NCI-H1092 treated with DMSO at 0.1 percent for 48 hours (cell line): ENCODE measurements at regions not wholly inside any gene's neighbourhood (a gene's known extent, or its start where the extent isn't known, plus 50 kb on each side); places are given as distances from the start of the nearest gene placed in this dataset.

Experiments
- DNase-seq: peaks from one replicate; lab custom pipeline; 2025; lab: John Stamatoyannopoulos, UW

- DNase-seq, result peak; percentile 3
Measured at GRCh38 chrX:45295259-45295986, 94.7 kb upstream of the DIPK2B start.

GRCh38 chrX:45274576-45274975 is 73.9 kb upstream of the DIPK2B start:
- no peak for DNase-seq

- DNase-seq, result no peak
Measured at GRCh38 chrX:45267007-45267406, 66.3 kb upstream of the DIPK2B start.

- DNase-seq, result no peak
Measured at GRCh38 chrX:45266456-45266855, 65.8 kb upstream of the DIPK2B start.

GRCh38 chrX:45264865-45265264 is 64.2 kb upstream of the DIPK2B start:
- DNase-seq, result no peak

- DNase-seq, result no peak
Measured at GRCh38 chrX:45261471-45261870, 60.8 kb upstream of the DIPK2B start.

GRCh38 chrX:45261005-45261404 is 60.3 kb upstream of the DIPK2B start:
- no peak for DNase-seq

GRCh38 chrX:45258731-45259402 is 58.2 kb upstream of the DIPK2B start:
- DNase-seq, result no peak
